Limb (tissue), 2 donors: ENCODE measurements at regions not wholly inside any gene's neighbourhood (a gene's known extent, or its start where the extent isn't known, plus 50 kb on each side); places are given as distances from the start of the nearest gene placed in this dataset.
"Not testable (repeated sequence)": the region's sequence is repeated elsewhere in the genome, so short reads cannot be mapped to it uniquely, and the experiment has no call there.

Source experiments
- DNase-seq, 2 donors: peaks; one replicate each; pipeline ENCODE4 v3.0.0-alpha.2; 2016; ENCODE audit errors: extremely low spot score in 2 of 2

DNA sequence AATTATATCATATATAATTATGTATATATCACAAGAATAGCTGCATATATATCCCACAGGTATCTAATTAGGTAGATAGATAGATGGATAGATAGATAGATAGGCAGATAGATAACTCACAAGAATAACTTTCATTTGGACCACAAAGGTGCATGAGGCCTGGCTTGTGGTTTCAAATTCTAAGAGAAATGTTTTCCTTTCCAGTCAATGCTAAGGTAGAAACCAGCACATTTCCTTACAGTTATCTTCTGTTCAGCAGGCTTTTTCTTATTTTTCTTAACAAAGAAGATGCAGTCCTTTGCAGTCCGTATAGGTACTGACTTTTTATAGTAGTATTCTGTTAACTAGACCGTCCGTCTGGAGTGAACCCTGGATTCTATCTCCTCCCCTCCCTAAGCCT, 152.9 kb upstream of the ANKFN1 start:
- DNase-seq = no peak

DNA sequence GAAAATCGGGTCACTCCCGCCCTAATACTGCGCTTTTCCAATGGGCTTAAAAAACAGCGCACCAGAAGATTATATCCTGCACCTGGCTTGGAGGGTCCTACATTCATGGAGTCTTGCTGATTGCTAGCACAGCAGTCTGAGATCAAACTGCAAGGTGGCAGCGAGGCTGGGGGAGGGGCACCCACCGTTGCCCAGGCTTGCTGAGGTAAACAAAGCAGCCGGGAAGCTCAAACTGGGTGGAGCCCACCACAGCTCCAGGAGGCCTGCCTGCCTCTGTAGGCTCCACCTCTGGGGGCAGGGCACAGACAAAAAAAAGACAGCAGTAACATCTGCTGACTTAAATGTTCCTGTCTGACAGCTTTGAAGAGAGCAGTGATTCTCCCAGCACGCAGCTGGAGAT, 150.6 kb upstream of the ANKFN1 start:
- DNase-seq = not testable (repeated sequence)

DNA sequence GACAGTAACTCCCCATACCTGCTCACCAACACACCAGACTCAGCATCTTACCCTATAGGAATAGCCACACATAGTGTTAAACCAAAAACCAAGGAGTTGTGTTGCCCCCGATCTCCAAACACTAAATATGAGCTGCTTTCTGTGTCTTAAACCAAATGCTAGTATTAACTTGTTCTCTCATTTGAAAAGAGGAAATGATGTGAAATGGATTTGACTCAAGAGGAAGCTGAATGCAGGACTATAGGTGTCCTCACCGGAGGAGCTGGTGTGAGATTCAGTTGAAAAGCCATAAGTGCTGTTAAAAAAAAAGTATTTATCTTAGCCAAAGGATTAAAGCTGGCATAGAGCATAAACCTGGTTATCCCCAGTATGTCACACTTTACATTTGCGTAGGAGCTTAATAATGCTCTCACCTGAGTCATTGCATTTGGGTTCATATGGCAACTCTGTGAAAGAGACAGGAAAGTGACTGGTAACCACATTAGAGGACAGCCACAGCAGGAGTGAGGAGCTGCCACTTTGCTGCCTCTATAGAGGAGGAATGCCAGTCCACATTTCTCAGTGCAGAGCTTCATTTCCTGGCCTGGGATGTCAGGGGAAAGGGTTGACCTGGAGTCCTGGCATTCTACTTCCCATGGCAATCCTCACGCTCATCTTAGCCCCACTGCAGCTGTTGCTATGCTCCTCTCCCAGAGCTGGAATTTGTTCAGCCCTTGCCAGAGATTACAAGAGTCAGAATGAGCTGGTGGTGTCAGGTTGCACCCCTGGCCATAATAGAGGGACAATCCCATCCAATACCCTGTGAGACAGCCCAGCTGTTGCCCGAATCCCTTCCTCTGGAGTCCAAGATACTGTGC, 143.3 kb upstream of the ANKFN1 start:
- DNase-seq = peak; percentile 47 to 81

- no peak for DNase-seq
Measured at GRCh38 chr17:56011406-56012131, 141.7 kb upstream of the ANKFN1 start.

GRCh38 chr17:56018211-56018610, 135.1 kb upstream of the ANKFN1 start:
- DNase-seq = no peak

DNA sequence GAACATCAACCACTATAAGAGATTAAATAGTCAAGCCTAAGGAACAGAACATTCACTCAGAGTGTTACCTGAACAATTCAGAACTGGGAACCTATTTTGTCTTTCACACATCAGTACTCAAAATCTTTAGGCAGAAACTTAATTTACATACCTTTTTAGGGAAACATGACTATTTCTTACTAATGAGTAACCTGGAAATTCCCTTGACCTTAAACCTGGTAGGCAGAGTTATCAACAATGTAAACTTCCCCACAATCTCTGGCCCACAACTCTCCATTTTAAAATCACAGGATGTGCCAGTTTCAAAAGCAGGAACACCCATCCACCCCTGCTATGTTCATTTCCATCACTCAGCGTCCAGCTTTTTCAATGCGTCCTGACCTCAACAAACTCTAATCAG, 132.9 kb upstream of the ANKFN1 start:
- DNase-seq = no peak

DNA sequence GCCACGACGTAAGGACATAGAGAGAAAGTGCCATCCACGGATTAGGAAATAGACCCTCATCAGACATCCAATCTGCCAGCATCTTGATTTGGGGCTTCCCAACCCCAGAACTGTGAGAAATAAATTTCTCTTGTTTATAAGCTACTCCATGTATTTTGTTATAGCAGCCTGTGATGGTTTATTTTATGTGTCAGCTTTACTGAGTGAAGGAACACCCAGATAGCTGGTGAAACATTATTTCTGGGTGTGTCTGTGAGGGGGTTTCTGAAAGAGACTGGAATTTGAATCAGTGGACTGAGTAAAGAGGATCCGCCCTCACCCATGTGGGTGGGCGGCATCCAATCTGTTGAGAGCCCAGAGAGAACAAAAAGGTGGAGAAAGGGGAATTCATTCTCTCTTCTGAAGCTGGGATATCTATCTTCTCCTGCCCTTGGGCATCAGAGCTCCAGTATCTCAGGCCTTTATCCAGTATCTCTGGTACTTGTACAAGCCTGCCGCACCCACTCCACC, 131.5 kb upstream of the ANKFN1 start:
- no peak for DNase-seq

GRCh38 chr17:56023851-56024250, 129.4 kb upstream of the ANKFN1 start:
- DNase-seq = no peak

GRCh38 chr17:56026915-56027314, 126.4 kb upstream of the ANKFN1 start:
- DNase-seq = no peak

GRCh38 chr17:56028837-56029236, 124.4 kb upstream of the ANKFN1 start:
- no peak for DNase-seq

DNA sequence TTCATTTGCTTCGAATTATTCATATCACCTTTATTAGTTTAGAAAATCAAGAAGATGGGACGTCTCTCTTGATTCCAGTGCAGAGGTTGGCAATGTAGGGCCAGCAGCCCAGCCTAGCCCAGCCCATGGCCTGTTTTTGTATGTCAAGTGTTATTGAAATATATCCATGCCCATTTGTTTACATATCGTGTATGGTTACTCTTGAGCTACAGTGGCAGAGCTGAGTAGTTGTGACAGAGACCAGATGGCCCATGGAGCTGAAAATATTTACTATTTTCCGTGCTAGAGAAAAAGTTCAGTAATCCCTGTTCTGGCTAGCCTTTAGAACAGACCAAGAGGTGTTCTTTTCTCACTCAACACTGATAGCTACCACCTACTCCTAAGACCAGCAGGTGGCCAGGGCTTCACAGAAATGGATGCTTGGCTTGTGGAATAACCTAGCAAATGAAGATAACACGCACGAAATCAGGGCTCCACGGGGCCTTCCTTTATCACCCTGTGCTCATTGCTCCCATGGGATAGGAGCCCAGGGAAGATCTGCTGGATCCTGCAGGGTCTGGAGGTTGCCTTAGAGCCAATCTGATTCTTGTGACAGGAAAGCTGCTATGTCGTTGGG, 123.2 kb upstream of the ANKFN1 start:
- DNase-seq = no peak

- DNase-seq = no peak
Measured at GRCh38 chr17:56031636-56032035, 121.6 kb upstream of the ANKFN1 start.

GRCh38 chr17:56034197-56034635, 119.1 kb upstream of the ANKFN1 start:
- DNase-seq = no peak

- DNase-seq = peak in 1 of 2 donors; percentile 32
Measured at GRCh38 chr17:56038131-56038530, 115.1 kb upstream of the ANKFN1 start.

GRCh38 chr17:56045872-56046271, 107.4 kb upstream of the ANKFN1 start:
- DNase-seq = no peak

DNA sequence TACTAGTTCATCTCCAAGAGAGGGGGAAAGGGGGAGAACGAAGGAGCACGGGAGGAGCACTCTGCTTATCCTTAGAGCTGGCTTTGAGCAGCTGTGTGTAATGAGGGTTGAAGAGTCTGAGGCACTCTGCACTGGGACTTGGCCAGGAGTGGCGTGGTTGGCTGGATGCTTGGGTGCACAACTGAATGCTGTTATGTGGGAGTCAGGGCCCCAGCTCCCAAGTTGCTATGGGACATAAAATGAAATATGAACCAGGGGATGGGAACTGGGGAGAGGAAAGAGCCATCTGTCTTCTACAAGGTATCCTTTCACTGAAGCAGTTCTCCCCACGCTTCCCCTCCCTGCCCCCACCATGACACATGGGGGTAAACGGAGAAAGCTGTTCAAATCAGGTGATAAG, 105.9 kb upstream of the ANKFN1 start:
- DNase-seq = no peak

DNA sequence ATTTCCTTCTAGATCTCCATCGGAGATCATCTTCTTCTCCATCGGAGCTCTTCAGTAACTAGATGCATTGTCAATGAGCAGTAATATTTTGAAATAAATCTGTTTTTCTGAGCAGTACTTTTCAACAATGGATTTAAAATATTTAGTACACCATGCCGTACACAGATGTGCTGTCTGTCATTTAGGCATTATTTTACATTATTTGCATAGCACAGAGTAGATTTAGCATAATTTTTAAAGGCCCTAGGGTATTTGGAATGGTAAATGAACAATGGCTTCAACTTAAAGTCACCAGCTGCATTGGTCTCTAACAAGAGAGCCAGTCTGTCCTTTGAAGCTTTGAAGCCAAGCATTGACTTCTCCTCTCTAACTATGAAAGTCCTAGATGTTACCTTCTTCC, 95.4 kb upstream of the ANKFN1 start:
- no peak for DNase-seq

DNA sequence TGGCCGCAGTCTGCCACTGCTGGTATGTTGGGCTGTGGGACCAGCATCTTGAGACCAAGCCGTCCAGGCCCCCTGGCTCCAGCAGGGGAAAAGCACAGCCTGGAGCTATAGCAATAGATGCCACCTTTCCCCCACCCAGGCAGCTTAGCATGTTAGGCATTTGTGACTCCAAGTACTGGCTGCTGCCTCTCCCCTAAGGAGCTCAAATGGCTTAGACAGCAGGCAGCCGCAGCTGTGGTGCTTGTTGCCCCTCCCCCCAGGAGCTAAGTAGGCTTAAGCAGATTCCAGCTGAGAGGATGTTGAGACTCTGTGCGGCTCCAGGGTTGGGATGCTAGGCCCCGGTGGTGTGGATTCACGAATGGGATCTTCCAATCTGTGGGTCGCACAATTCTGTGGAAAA, 88.8 kb upstream of the ANKFN1 start:
- DNase-seq = no peak

GRCh38 chr17:56074361-56074890, 78.8 kb upstream of the ANKFN1 start:
- peak; percentile 32 to 81 for DNase-seq

DNA sequence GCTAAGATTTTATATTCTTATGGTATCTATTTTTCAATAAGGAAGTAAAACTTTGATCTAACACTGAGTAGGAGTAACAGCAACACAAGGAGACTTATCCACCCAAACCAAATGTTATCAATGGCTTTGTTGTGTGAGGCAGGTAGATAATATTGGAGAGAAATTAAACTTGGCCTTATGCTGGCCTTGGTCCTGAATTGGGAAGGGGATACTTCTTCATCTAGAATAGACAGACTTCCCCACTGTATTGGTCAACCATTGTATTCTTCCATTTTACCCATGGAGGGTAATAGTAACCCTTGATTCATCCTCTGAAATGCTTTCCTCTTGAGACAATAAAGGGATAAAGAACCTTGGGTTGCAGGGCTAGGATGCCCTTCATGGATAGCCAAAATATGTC, 76.3 kb upstream of the ANKFN1 start:
- no peak for DNase-seq

DNA sequence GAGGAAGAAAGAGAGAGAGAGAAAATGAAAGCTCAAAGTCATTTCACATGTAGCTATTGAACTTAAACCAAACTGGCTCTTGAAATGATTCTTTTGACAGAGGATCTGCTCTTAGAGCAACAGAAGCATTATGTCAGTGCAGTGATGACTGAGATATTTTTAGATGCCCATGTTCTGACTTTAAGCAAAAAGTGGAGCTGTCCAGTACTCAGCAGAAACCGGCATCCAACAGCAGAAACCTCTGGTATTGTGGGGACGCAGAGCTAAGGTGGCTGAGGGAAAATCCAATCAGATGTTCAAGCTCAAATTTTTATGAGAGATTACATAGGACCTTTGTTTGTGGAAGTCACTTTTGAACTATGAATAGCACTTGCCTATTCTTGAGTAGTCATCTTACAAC, 69.8 kb upstream of the ANKFN1 start:
- DNase-seq = no peak
